SU-DHL-6 (cell line): ENCODE measurements at regions not wholly inside any gene's neighbourhood (a gene's known extent, or its start where the extent isn't known, plus 50 kb on each side); places are given as distances from the start of the nearest gene placed in this dataset.

Experiments
- H2AFZ ChIP-seq: fragments of 200-600 bp; sonication (generic); 2 replicates; pipeline ENCODE4 v1.6.1; 2014; ENCODE audit warnings: low read depth, mild to moderate bottlenecking, moderate library complexity, mixed read lengths, antibody characterized with exemption, low read length; ENCODE audit not compliant: severe bottlenecking
- H3F3A ChIP-seq: fragments of 200-600 bp; shearing (Covaris generic); 2 replicates; pipeline ENCODE4 v1.6.0; 2016; ENCODE audit warnings: antibody characterized with exemption, mild to moderate bottlenecking; ENCODE audit not compliant: insufficient read depth
- H3K27ac ChIP-seq: fragments of 200-600 bp; sonication (generic); 2 replicates; pipeline ENCODE4 v1.5.1; 2016; ENCODE audit warnings: low read depth, mild to moderate bottlenecking, low read length, moderate library complexity, mixed read lengths
- H3K27me3 ChIP-seq: fragments of 200-600 bp; sonication (generic), shearing (Covaris generic); 2 replicates; pipeline ENCODE4 v1.6.0; 2014; ENCODE audit warnings: mild to moderate bottlenecking, low read length
- H3K36me3 ChIP-seq: fragments of 200-600 bp; sonication (generic); 2 replicates; pipeline ENCODE4 v1.6.1; 2014; ENCODE audit warnings: mild to moderate bottlenecking, low read length, mixed read lengths
- H3K4me2 ChIP-seq: fragments of 300-600, 200-600 bp; shearing (Covaris generic), sonication (generic); 2 replicates; pipeline ENCODE4 v1.6.0; 2014; ENCODE audit warnings: low read length, low read depth, mild to moderate bottlenecking; ENCODE audit not compliant: poor library complexity, severe bottlenecking
- H3K4me3 ChIP-seq: fragments of 200-600 bp; sonication (generic); 2 replicates; pipeline ENCODE4 v1.5.1; 2014; ENCODE audit warnings: antibody characterized with exemption, low read length, mild to moderate bottlenecking, mixed read lengths; ENCODE audit not compliant: insufficient read depth, poor library complexity, severe bottlenecking
- H3K79me2 ChIP-seq: fragments of 200-600 bp; sonication (generic); 2 replicates; pipeline ENCODE4 v1.6.1; 2014; ENCODE audit warnings: mild to moderate bottlenecking, low read length, moderate library complexity; ENCODE audit not compliant: insufficient read depth
- H3K9ac ChIP-seq: fragments of 200-600 bp; sonication (generic); 2 replicates; pipeline ENCODE4 v1.7.0; 2014; ENCODE audit warnings: mild to moderate bottlenecking, low read length
- H3K9me2 ChIP-seq: fragments of 200-600 bp; sonication (generic); replicated peaks from 2 replicates; pipeline ENCODE4 v1.6.1; 2014; ENCODE audit warnings: low read length; ENCODE audit not compliant: insufficient read depth
- H3K9me3 ChIP-seq: fragments of 200-600 bp; sonication (generic); 2 replicates; pipeline ENCODE4 v1.6.1; 2014; ENCODE audit warnings: low read length, mixed read lengths; ENCODE audit not compliant: insufficient read depth
- H4K20me1 ChIP-seq: fragments of 200-600 bp; sonication (generic); 2 replicates; pipeline ENCODE4 v1.6.1; 2014; ENCODE audit warnings: low read depth, mild to moderate bottlenecking, antibody characterized with exemption, low read length, moderate library complexity, mixed read lengths
- EZH2phosphoT487 ChIP-seq: fragments of 200-600 bp; sonication (generic), shearing (Covaris generic); conservative IDR thresholded peaks from 2 replicates; pipeline ENCODE4 v1.6.1; 2018; ENCODE audit warnings: mild to moderate bottlenecking, antibody characterized with exemption, low read length, moderate library complexity, mixed read lengths
- TF ChIP-seq, protein P1 (sequence below): fragments of 200-600 bp; sonication (generic); IDR thresholded peaks from one replicate; pipeline ENCODE4 v1.5.1; 2017; ENCODE audit warnings: antibody characterized with exemption, mild to moderate bottlenecking, low read length, moderate library complexity; ENCODE audit not compliant: insufficient read depth, poor library complexity, severe bottlenecking

DNA sequence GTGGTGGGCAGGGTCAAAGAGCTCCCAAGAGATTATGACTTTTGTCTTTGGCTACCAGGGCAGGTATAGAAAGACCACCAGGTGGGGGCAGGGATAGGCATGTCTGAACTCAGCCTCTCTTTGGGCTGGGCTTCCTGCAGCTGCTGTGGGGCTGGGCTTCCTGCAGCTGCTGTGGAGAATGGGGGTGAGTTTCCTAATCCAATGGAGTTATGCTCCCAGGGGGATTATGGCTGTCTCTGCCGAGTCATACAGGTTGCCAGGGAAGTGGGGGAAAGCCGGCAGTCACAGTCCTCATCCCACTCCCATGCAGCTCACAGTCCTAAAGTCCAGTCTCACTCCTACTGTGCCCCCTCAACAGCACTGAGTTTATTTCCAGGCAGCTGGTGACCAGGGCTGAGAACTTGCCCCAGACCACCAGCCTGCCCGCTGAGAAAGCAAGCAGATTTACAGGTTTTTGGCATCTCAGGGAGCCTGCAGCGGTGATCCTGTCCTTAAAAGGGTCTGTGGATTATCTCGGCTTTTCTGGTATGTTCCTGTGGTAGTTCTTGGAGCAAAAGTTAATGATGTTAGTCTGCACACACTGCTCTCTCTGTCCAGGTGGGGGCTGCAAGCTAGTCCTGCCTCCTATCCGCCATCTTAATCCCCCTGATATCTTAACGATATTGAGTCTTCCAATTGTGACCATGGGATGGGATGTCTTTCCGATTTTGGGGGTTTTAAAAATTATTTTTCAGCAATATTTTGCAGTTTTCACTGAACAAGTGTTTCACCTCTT lies 133.4 kb downstream of the RTL9 start:
- no peaks in the 10 kb centered on the region for H3K9me3 ChIP-seq
- no peak overlapping the region for H2AFZ ChIP-seq
- H3K36me3 ChIP-seq = no peaks in the 10 kb centered on the region
- TF ChIP-seq EZH2phosphoT487 = no peak
- TF ChIP-seq, protein P1, sequence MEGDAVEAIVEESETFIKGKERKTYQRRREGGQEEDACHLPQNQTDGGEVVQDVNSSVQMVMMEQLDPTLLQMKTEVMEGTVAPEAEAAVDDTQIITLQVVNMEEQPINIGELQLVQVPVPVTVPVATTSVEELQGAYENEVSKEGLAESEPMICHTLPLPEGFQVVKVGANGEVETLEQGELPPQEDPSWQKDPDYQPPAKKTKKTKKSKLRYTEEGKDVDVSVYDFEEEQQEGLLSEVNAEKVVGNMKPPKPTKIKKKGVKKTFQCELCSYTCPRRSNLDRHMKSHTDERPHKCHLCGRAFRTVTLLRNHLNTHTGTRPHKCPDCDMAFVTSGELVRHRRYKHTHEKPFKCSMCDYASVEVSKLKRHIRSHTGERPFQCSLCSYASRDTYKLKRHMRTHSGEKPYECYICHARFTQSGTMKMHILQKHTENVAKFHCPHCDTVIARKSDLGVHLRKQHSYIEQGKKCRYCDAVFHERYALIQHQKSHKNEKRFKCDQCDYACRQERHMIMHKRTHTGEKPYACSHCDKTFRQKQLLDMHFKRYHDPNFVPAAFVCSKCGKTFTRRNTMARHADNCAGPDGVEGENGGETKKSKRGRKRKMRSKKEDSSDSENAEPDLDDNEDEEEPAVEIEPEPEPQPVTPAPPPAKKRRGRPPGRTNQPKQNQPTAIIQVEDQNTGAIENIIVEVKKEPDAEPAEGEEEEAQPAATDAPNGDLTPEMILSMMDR = no peak
- H3K27ac ChIP-seq = no peak overlapping the region
- no peaks in the 10 kb centered on the region for H3K27me3 ChIP-seq
- H3K9ac ChIP-seq = no peak overlapping the region
- H3K79me2 ChIP-seq = no peaks in the 10 kb centered on the region
- H3K9me2 ChIP-seq = no peaks in the 10 kb centered on the region
- no peak overlapping the region for H3K4me3 ChIP-seq
- no peak overlapping the region for H3K4me2 ChIP-seq
- H4K20me1 ChIP-seq = no peaks in the 10 kb centered on the region
- no peaks in the 10 kb centered on the region for H3F3A ChIP-seq

DNA sequence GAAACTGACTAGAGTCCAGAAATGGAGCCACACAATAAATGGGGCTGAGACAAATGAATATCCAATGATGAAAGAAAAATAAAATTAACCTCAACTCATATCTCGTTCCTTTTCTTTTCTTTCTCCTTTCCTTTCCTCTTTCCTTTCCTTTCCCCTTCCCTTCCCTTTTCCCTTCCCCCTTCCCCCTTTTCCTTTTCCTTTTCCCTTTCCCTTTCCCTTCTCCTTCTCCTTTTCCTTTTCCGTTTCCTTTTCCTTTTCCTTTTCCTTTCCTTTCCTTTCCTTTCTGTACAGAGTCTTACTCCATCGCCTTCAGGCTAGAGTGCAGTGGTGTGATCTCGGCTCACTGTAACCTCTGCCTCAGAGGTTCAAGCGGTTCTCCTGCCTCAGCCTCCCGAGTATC lies 146.3 kb downstream of the RTL9 start:
- Histone ChIP-seq H3K36me3 (no peaks in the 10 kb centered on the region), H2AFZ (no peak overlapping the region), H3K4me3 (no peak overlapping the region), H3K9ac (no peak overlapping the region), H3K79me2 (no peaks in the 10 kb centered on the region), H3K27ac (no peak overlapping the region), H3K27me3 (no peaks in the 10 kb centered on the region), H4K20me1 (no peaks in the 10 kb centered on the region), H3F3A (no peaks in the 10 kb centered on the region), H3K4me2 (no peak overlapping the region), H3K9me3 (no peaks in the 10 kb centered on the region), H3K9me2 (no peaks in the 10 kb centered on the region)
- TF ChIP-seq EZH2phosphoT487 = no peak
- TF ChIP-seq, protein P1 = no peak

DNA sequence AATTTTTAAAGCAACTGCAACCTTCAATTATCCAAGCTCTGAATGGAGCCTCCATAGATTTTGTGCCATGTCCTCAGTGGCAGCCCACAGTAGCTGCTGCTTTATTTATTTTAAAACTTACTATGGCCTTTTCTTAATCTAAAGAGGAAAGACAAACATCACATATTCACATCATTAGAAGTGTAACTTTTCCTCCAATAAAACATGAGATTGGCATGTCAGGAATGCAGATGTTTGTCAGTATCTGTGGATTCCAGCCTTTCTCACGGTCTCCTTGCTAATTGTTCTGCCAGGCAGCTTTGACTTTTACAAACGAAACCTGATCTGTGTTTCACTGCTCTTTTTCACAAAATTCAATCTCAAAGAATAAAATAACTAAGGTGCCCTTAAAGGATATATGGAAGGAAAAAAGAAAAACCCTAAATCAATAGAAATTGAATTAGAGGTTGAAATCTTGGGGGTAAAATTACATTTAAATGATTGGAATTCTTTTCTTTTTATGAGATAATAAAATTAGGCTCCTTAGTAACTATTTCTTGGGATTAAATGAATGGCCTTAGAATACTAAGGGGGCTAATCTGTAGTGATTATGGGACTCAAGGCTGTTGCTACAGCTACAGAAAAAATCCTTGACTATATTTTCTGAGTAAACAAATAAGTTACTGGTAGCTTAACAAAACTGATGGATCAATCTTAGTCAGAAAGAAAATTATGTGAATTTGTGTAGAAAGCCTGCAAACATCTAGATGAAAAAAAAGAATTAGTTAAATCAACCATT lies 151.3 kb downstream of the RTL9 start:
- no peaks in the 10 kb centered on the region for H3K36me3 ChIP-seq
- no peak for TF ChIP-seq EZH2phosphoT487
- TF ChIP-seq, protein P1 = no peak
- H3F3A ChIP-seq = no peaks in the 10 kb centered on the region
- no peaks in the 10 kb centered on the region for H3K27me3 ChIP-seq
- H4K20me1 ChIP-seq = no peaks in the 10 kb centered on the region
- no peaks in the 10 kb centered on the region for H3K79me2 ChIP-seq
- no peak overlapping the region for H3K9ac ChIP-seq
- H3K9me3 ChIP-seq = no peaks in the 10 kb centered on the region
- H3K4me2 ChIP-seq = no peak overlapping the region
- H3K9me2 ChIP-seq = no peaks in the 10 kb centered on the region
- H3K27ac ChIP-seq = no peak overlapping the region
- H3K4me3 ChIP-seq = no peak overlapping the region
- H2AFZ ChIP-seq = no peak overlapping the region
